ENCODE measurements at regions not wholly inside any gene's neighbourhood (a gene's known extent, or its start where the extent isn't known, plus 50 kb on each side); places are given as distances from the start of the nearest gene placed in this dataset.

GRCh38 chr15:31510057-31510456 is 183.4 kb downstream of the KLF13 start:
- TF ChIP-seq ZBTB1 (CRISPR knock-in tag; IDR thresholded peaks at IDR 0.05; ENCODE audit: borderline replicate concordance) (no peak), TFE3 (CRISPR knock-in tag; IDR thresholded peaks at IDR 0.05) (no peak), SP2 (CRISPR knock-in tag; IDR thresholded peaks at IDR 0.05) (no peak), CTCF (CRISPR knock-in tag; IDR thresholded peaks at IDR 0.05) (no peak)

Data from HepG2 (cell line).